ENCODE measurements at regions not wholly inside any gene's neighbourhood (a gene's known extent, or its start where the extent isn't known, plus 50 kb on each side); places are given as distances from the start of the nearest gene placed in this dataset.

DNA sequence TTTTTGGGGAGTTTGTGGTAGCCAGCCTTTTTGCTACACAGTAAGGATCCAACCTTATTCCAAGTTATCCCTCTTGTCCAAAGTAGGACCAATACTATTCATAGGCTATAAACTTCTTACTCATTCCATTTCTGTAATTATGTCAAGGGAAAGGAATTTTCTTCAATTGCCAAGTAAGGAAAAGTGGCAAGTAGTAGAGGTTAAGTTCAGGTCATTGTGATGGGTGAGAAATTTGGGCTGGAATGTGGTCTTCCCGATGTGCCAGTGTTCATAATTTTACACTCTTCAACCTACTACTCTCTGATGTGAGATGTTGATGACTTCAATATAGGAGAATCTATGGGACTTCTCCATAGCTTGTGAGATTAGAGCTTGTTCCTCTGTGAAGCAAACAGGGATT, 648.8 kb downstream of the METTL15 start:
- H3K9ac ChIP-seq (ENCODE audit: low read length), result no peak overlapping the region
- no peak overlapping the region for H2BK5ac ChIP-seq (ENCODE audit: low read depth, low read length, poor library complexity)
- no peak overlapping the region for H2BK12ac ChIP-seq (ENCODE audit: low read length)
- H3K79me2 ChIP-seq (ENCODE audit: control insufficient read depth, insufficient read depth, low read length, poor library complexity), result no peaks in the 10 kb centered on the region
- H2AFZ ChIP-seq (ENCODE audit: insufficient read depth, low read length, poor library complexity), result no peak overlapping the region
- no peak overlapping the region for H3K4ac ChIP-seq (ENCODE audit: low read depth, low read length)
- no peaks in the 10 kb centered on the region for H3K36me3 ChIP-seq (ENCODE audit: control insufficient read depth in 1 of 2, insufficient read depth in 2 of 2, low read length in 2 of 2)
- no peak for DNase-seq
- no CpG with 5 or more reads among the region's 1 CpG for WGBS (ENCODE audit: extremely low coverage, insufficient coverage, insufficient read length)
- no peak overlapping the region for H4K12ac ChIP-seq (ENCODE audit: low read depth, low read length)
- H3K4me1 ChIP-seq (ENCODE audit: control insufficient read depth in 1 of 2, insufficient read depth in 2 of 2, low read length in 2 of 2), result no peaks in the 10 kb centered on the region
- no peak overlapping the region for H4K91ac ChIP-seq (ENCODE audit: low read depth, low read length)
- H3K9me3 ChIP-seq (ENCODE audit: insufficient read depth, low read depth, low read length), result no peaks in the 10 kb centered on the region
- no peak overlapping the region for H3K27ac ChIP-seq (ENCODE audit: low read depth, low read length)
- no peak overlapping the region for H3K4me3 ChIP-seq (ENCODE audit: low read depth, low read length)
- H2AK5ac ChIP-seq (ENCODE audit: low read length), result no peak overlapping the region
- H3K14ac ChIP-seq (ENCODE audit: low read length), result no peak overlapping the region
- no peak overlapping the region for H3K23ac ChIP-seq (ENCODE audit: low read length)
- H3K27me3 ChIP-seq (ENCODE audit: insufficient read depth, low read length), result no peaks in the 10 kb centered on the region
- H3K18ac ChIP-seq (ENCODE audit: low read length), result no peak overlapping the region
- H4K8ac ChIP-seq (ENCODE audit: low read depth, low read length), result no peak overlapping the region
- H2BK120ac ChIP-seq (ENCODE audit: insufficient read depth, low read length, poor library complexity), result no peak overlapping the region
- no peak overlapping the region for H3K4me2 ChIP-seq (ENCODE audit: low read length)
- H3K79me1 ChIP-seq (ENCODE audit: low read length), result no peaks in the 10 kb centered on the region

DNA sequence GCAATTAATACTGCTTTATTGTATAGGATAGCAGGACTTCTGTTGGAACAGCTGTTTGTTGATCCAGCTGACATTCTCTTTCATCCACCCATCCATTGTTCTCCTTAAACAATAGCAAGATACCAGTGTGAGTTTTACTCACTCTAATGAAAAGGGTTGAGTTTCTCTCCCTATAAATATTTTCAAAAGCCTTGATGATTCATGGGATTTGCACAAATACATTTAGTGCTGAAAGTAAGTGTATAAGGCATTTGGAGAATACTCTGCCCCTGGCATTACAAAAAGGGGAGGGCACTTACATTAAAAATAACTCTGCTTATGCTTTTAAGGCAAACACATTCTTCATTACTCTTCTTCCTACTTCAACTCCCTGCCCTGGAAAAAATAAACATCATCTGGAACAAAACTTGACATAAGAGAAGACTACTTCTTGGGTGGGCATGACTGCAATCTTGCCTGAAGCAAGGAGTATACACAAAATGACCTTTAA, 634.9 kb downstream of the METTL15 start:
- Histone ChIP-seq H2BK12ac (ENCODE audit: low read length) (no peak overlapping the region), H3K14ac (ENCODE audit: low read length) (no peak overlapping the region), H3K9ac (ENCODE audit: low read length) (no peak overlapping the region), H3K4me2 (ENCODE audit: low read length) (no peak overlapping the region), H3K4ac (ENCODE audit: low read depth, low read length) (no peak overlapping the region), H3K4me1 (ENCODE audit: control insufficient read depth in 1 of 2, insufficient read depth in 2 of 2, low read length in 2 of 2) (no peaks in the 10 kb centered on the region), H4K91ac (ENCODE audit: low read depth, low read length) (no peak overlapping the region), H2BK5ac (ENCODE audit: low read depth, low read length, poor library complexity) (no peak overlapping the region), H3K18ac (ENCODE audit: low read length) (no peak overlapping the region), H3K27ac (ENCODE audit: low read depth, low read length) (no peak overlapping the region), H3K4me3 (ENCODE audit: low read depth, low read length) (no peak overlapping the region), H2BK120ac (ENCODE audit: insufficient read depth, low read length, poor library complexity) (no peak overlapping the region), H3K79me2 (ENCODE audit: control insufficient read depth, insufficient read depth, low read length, poor library complexity) (no peaks in the 10 kb centered on the region), H4K12ac (ENCODE audit: low read depth, low read length) (no peak overlapping the region), H3K9me3 (ENCODE audit: insufficient read depth, low read depth, low read length) (no peaks in the 10 kb centered on the region), H4K8ac (ENCODE audit: low read depth, low read length) (no peak overlapping the region), H2AFZ (ENCODE audit: insufficient read depth, low read length, poor library complexity) (no peak overlapping the region), H2AK5ac (ENCODE audit: low read length) (no peak overlapping the region), H3K27me3 (ENCODE audit: insufficient read depth, low read length) (no peaks in the 10 kb centered on the region), H3K23ac (ENCODE audit: low read length) (no peak overlapping the region), H3K79me1 (ENCODE audit: low read length) (no peaks in the 10 kb centered on the region), H3K36me3 (ENCODE audit: control insufficient read depth in 1 of 2, insufficient read depth in 2 of 2, low read length in 2 of 2) (no peaks in the 10 kb centered on the region)
- DNase-seq, result no peak

DNA sequence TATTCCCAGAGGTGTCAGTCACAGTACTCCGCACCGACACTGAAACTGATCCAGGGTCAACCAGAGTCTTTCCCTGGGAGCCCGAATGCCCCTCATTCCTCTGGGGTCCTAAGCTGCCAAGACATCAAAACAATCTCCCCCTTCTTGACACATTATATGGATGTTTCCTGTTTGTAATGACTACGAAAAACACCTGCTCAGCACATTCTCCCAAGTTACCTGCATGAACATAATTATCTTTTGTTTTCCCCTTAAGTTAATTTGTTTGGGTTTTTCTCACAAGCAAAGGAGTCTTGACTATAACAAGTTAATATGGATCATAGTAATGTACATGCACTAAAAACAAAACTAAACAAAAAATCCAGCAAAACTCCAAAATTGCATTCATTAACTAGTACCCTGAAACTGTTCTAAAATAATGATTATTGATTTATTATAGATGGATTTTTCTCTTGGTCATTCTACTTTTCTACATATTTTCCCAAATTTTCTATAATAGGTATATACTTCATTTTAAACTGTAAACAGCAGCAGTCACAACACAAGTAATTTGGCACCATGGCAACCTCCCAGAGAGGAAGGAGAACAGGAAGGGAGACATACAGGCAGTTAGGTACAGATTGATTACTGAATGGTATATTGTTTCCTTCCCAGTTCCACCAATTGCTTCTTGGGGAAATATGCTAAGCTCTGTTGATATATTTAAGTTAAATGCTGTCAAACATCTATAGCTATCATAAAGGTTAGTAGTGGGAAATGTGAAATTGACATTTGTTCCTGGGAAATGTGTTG, 631.5 kb downstream of the METTL15 start:
- no peak overlapping the region for H2BK12ac ChIP-seq (ENCODE audit: low read length)
- H4K8ac ChIP-seq (ENCODE audit: low read depth, low read length), result no peak overlapping the region
- H3K4me3 ChIP-seq (ENCODE audit: low read depth, low read length), result no peak overlapping the region
- no peaks in the 10 kb centered on the region for H3K79me2 ChIP-seq (ENCODE audit: control insufficient read depth, insufficient read depth, low read length, poor library complexity)
- no peak overlapping the region for H3K18ac ChIP-seq (ENCODE audit: low read length)
- DNase-seq, result no peak
- no peak overlapping the region for H2AK5ac ChIP-seq (ENCODE audit: low read length)
- no peak overlapping the region for H3K4me2 ChIP-seq (ENCODE audit: low read length)
- H3K27ac ChIP-seq (ENCODE audit: low read depth, low read length), result no peak overlapping the region
- H3K14ac ChIP-seq (ENCODE audit: low read length), result no peak overlapping the region
- no peak overlapping the region for H4K91ac ChIP-seq (ENCODE audit: low read depth, low read length)
- WGBS (ENCODE audit: extremely low coverage, insufficient coverage, insufficient read length), result no CpG with 5 or more reads among the region's 4 CpGs
- H4K12ac ChIP-seq (ENCODE audit: low read depth, low read length), result no peak overlapping the region
- H3K9ac ChIP-seq (ENCODE audit: low read length), result no peak overlapping the region
- H3K4me1 ChIP-seq (ENCODE audit: control insufficient read depth in 1 of 2, insufficient read depth in 2 of 2, low read length in 2 of 2), result no peaks in the 10 kb centered on the region
- H3K36me3 ChIP-seq (ENCODE audit: control insufficient read depth in 1 of 2, insufficient read depth in 2 of 2, low read length in 2 of 2), result no peaks in the 10 kb centered on the region
- no peaks in the 10 kb centered on the region for H3K27me3 ChIP-seq (ENCODE audit: insufficient read depth, low read length)
- no peak overlapping the region for H3K23ac ChIP-seq (ENCODE audit: low read length)
- H3K4ac ChIP-seq (ENCODE audit: low read depth, low read length), result no peak overlapping the region
- H3K9me3 ChIP-seq (ENCODE audit: insufficient read depth, low read depth, low read length), result no peaks in the 10 kb centered on the region
- no peak overlapping the region for H2BK5ac ChIP-seq (ENCODE audit: low read depth, low read length, poor library complexity)
- H3K79me1 ChIP-seq (ENCODE audit: low read length), result no peaks in the 10 kb centered on the region
- H2AFZ ChIP-seq (ENCODE audit: insufficient read depth, low read length, poor library complexity), result no peak overlapping the region
- H2BK120ac ChIP-seq (ENCODE audit: insufficient read depth, low read length, poor library complexity), result no peak overlapping the region

DNA sequence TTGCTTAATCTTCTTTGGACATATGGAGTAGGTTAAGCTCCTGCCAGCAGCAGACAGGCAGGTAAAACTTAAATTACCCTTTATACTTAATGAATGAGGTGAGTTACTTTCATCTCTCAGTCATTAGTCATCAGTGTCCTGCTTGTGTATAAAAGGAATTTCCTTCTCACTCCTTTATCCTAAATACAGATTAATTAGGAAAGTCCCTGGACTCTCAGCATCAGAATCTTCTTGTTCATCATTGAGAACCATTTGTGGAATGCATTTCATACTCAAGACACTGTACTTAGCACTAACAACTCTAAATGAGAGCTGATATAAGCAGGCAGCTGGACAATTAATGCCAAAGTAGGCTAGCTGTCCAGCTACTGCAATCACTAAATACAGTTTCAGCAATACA, 630.4 kb downstream of the METTL15 start:
- H3K14ac ChIP-seq (ENCODE audit: low read length), result no peak overlapping the region
- no peak overlapping the region for H4K12ac ChIP-seq (ENCODE audit: low read depth, low read length)
- H4K91ac ChIP-seq (ENCODE audit: low read depth, low read length), result no peak overlapping the region
- no peak overlapping the region for H2BK5ac ChIP-seq (ENCODE audit: low read depth, low read length, poor library complexity)
- no peak overlapping the region for H3K4me2 ChIP-seq (ENCODE audit: low read length)
- peak in 1 of 2 donors; percentile 11 for DNase-seq
- H2BK12ac ChIP-seq (ENCODE audit: low read length), result no peak overlapping the region
- H2AFZ ChIP-seq (ENCODE audit: insufficient read depth, low read length, poor library complexity), result no peak overlapping the region
- H3K23ac ChIP-seq (ENCODE audit: low read length), result no peak overlapping the region
- no peak overlapping the region for H4K8ac ChIP-seq (ENCODE audit: low read depth, low read length)
- H3K79me1 ChIP-seq (ENCODE audit: low read length), result no peaks in the 10 kb centered on the region
- no peak overlapping the region for H3K18ac ChIP-seq (ENCODE audit: low read length)
- H3K9me3 ChIP-seq (ENCODE audit: insufficient read depth, low read depth, low read length), result no peaks in the 10 kb centered on the region
- H3K27me3 ChIP-seq (ENCODE audit: insufficient read depth, low read length), result no peaks in the 10 kb centered on the region
- no peaks in the 10 kb centered on the region for H3K36me3 ChIP-seq (ENCODE audit: control insufficient read depth in 1 of 2, insufficient read depth in 2 of 2, low read length in 2 of 2)
- no peak overlapping the region for H3K4me3 ChIP-seq (ENCODE audit: low read depth, low read length)
- H2AK5ac ChIP-seq (ENCODE audit: low read length), result no peak overlapping the region
- H3K79me2 ChIP-seq (ENCODE audit: control insufficient read depth, insufficient read depth, low read length, poor library complexity), result no peaks in the 10 kb centered on the region
- no peaks in the 10 kb centered on the region for H3K4me1 ChIP-seq (ENCODE audit: control insufficient read depth in 1 of 2, insufficient read depth in 2 of 2, low read length in 2 of 2)
- no peak overlapping the region for H2BK120ac ChIP-seq (ENCODE audit: insufficient read depth, low read length, poor library complexity)
- H3K27ac ChIP-seq (ENCODE audit: low read depth, low read length), result no peak overlapping the region
- H3K4ac ChIP-seq (ENCODE audit: low read depth, low read length), result no peak overlapping the region
- H3K9ac ChIP-seq (ENCODE audit: low read length), result no peak overlapping the region

All from trophoblast cell (in vitro differentiated cells and primary cell).